GM12865 (cell line): ENCODE measurements at regions not wholly inside any gene's neighbourhood (a gene's known extent, or its start where the extent isn't known, plus 50 kb on each side); places are given as distances from the start of the nearest gene placed in this dataset.
"Not testable (repeated sequence)": the region's sequence is repeated elsewhere in the genome, so short reads cannot be mapped to it uniquely, and the experiment has no call there.

Experiments
- DNase-seq: peaks from one replicate; pipeline ENCODE4 v3.0.0; 2010; ENCODE audit warnings: low read depth
- H3K4me3 ChIP-seq: 2 replicates; pipeline ENCODE4 v1.5.1; 2011; ENCODE audit warnings: mild to moderate bottlenecking, low read depth, low read length, control low read depth
- TF ChIP-seq, protein P1 (sequence below): IDR thresholded peaks from 2 replicates; pipeline ENCODE4 v1.5.1; 2011; ENCODE audit warnings: low read length, control low read depth, low read depth, inconsistent platforms; ENCODE audit not compliant: insufficient read depth; ENCODE audit errors: missing control alignments

- not testable (repeated sequence) for H3K4me3 ChIP-seq
- peak; percentile 5 for DNase-seq
Observed at GRCh38 chr3:10109-10996, 186.2 kb upstream of the CHL1 start.

GRCh38 chr3:11734-12133, 184.8 kb upstream of the CHL1 start:
- DNase-seq, result no peak
- TF ChIP-seq, protein P1, sequence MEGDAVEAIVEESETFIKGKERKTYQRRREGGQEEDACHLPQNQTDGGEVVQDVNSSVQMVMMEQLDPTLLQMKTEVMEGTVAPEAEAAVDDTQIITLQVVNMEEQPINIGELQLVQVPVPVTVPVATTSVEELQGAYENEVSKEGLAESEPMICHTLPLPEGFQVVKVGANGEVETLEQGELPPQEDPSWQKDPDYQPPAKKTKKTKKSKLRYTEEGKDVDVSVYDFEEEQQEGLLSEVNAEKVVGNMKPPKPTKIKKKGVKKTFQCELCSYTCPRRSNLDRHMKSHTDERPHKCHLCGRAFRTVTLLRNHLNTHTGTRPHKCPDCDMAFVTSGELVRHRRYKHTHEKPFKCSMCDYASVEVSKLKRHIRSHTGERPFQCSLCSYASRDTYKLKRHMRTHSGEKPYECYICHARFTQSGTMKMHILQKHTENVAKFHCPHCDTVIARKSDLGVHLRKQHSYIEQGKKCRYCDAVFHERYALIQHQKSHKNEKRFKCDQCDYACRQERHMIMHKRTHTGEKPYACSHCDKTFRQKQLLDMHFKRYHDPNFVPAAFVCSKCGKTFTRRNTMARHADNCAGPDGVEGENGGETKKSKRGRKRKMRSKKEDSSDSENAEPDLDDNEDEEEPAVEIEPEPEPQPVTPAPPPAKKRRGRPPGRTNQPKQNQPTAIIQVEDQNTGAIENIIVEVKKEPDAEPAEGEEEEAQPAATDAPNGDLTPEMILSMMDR, result no peak
- no peak overlapping the region for H3K4me3 ChIP-seq

- no peak for DNase-seq
- TF ChIP-seq, protein P1, result no peak
- H3K4me3 ChIP-seq, result no peak overlapping the region
Observed at GRCh38 chr3:14652-15051, 181.9 kb upstream of the CHL1 start.

DNA sequence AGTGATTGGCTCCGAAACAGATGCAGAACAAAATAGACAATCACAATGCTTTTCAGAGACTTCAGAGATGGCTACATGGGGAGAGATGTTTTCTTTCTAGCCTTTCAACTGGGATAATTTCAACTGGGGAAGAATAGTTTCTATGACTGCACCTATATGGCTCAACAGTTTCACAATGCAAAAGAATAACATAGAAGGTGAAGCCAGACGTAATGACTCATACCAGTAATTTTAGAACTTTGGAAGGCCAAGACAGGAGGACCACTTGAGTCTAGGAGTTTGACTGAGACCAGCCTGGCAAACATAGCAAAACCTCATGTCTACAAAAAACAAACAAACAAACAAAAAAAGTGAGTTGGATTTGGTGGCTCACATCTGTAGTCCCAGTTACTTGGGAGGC, 180.2 kb upstream of the CHL1 start:
- TF ChIP-seq, protein P1, result no peak
- no peak overlapping the region for H3K4me3 ChIP-seq
- DNase-seq, result no peak

- TF ChIP-seq, protein P1, result no peak
- H3K4me3 ChIP-seq, result no peak overlapping the region
- DNase-seq, result no peak
Observed at GRCh38 chr3:20421-20820, 176.1 kb upstream of the CHL1 start.

GRCh38 chr3:24006-24405, 172.6 kb upstream of the CHL1 start:
- no peak for DNase-seq
- H3K4me3 ChIP-seq, result no peak overlapping the region
- TF ChIP-seq, protein P1, result no peak

- TF ChIP-seq, protein P1, result no peak
- no peak for DNase-seq
- no peak overlapping the region for H3K4me3 ChIP-seq
Observed at GRCh38 chr3:25056-25455, 171.5 kb upstream of the CHL1 start.

DNA sequence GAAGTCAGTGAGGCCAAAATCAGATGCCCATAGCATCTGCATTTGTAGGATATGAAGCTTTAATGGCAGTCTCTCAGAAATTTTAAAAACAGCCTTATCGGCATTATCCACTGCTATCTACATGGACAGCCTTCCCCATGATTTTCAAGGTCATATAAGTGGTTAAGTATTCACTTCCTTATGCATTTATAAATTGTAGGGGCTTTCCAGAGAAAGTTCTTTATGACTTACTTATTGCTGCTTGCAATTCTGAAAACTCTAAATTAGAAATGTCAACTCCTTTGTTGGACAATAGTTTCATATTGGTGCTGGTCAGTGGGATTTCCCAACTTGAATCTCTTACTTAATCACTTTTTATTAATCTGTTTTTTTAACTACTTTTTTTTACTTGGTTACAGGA, 160.6 kb upstream of the CHL1 start:
- not testable (repeated sequence) for DNase-seq, H3K4me3 ChIP-seq
